Ishikawa (cell line): ENCODE measurements at regions not wholly inside any gene's neighbourhood (a gene's known extent, or its start where the extent isn't known, plus 50 kb on each side); places are given as distances from the start of the nearest gene placed in this dataset.

Experiments
- CEBPB ChIP-seq: IDR thresholded peaks from 2 replicates; pipeline ENCODE4 v1.6.1; 2012
- CREB1 ChIP-seq: IDR thresholded peaks from 2 replicates; pipeline ENCODE4 v1.6.1; 2012; ENCODE audit warnings: low read depth
- EGR1 ChIP-seq: IDR thresholded peaks from 2 replicates; pipeline ENCODE4 v1.6.1; 2012
- EP300 ChIP-seq: IDR thresholded peaks from 2 replicates; pipeline ENCODE4 v1.6.1; 2012; ENCODE audit warnings: borderline replicate concordance
- FOXM1 ChIP-seq: IDR thresholded peaks from 2 replicates; pipeline ENCODE4 v1.6.1; 2012; ENCODE audit warnings: low read depth, borderline replicate concordance
- NFIC ChIP-seq: IDR thresholded peaks from 2 replicates; pipeline ENCODE4 v1.6.1; 2012
- RAD21 ChIP-seq: IDR thresholded peaks from 2 replicates; pipeline ENCODE4 v1.6.1; 2012; ENCODE audit warnings: low read depth
- TAF1 ChIP-seq: IDR thresholded peaks from 2 replicates; pipeline ENCODE4 v1.6.1; 2012; ENCODE audit warnings: low read depth, mild to moderate bottlenecking
- TCF12 ChIP-seq: IDR thresholded peaks from 2 replicates; pipeline ENCODE4 v1.6.1; 2012; ENCODE audit warnings: low read depth
- TEAD4 ChIP-seq: IDR thresholded peaks from 2 replicates; pipeline ENCODE4 v1.6.1; 2012
- YY1 ChIP-seq: IDR thresholded peaks from 2 replicates; pipeline ENCODE4 v1.6.1; 2012; ENCODE audit warnings: low read depth
- ZBTB7A ChIP-seq: IDR thresholded peaks from 2 replicates; pipeline ENCODE4 v1.6.1; 2012; ENCODE audit warnings: low read depth
- TF ChIP-seq, protein P1 (sequence below): IDR thresholded peaks from 2 replicates; pipeline ENCODE4 v1.6.1; 2012
- TF ChIP-seq, protein P2 (sequence below): IDR thresholded peaks from 2 replicates; pipeline ENCODE4 v1.6.1; 2012; ENCODE audit warnings: low read depth, mild to moderate bottlenecking
- TF ChIP-seq, protein P3 (sequence below): IDR thresholded peaks from 2 replicates; pipeline ENCODE4 v1.6.1; 2012

DNA sequence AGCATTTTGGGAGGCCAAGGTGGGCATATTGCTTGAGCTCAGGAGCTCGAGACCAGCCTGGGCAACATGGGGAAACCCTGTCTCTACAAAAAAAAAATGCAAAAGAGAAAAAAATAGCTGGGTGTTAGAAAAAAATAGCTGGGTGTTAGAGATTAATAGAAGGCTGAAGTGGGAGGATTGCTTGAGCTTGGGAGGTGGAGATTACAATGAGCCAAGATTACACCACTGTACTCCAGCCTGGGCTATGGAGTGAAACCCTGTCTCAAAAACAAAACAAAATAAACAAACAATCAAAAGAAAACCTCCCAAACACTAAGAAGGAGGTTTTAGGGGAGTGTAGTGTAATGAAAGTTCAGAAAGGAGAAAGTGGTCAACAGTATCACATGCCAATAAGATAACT is 202.1 kb downstream of the FLRT2 start:
- TF ChIP-seq, protein P1, sequence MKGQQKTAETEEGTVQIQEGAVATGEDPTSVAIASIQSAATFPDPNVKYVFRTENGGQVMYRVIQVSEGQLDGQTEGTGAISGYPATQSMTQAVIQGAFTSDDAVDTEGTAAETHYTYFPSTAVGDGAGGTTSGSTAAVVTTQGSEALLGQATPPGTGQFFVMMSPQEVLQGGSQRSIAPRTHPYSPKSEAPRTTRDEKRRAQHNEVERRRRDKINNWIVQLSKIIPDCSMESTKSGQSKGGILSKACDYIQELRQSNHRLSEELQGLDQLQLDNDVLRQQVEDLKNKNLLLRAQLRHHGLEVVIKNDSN, result no peak
- TF ChIP-seq FOXM1 (no peak), CREB1 (no peak), TAF1 (no peak), CEBPB (no peak), EP300 (no peak), TEAD4 (no peak), ZBTB7A (no peak)
- TF ChIP-seq, protein P2, sequence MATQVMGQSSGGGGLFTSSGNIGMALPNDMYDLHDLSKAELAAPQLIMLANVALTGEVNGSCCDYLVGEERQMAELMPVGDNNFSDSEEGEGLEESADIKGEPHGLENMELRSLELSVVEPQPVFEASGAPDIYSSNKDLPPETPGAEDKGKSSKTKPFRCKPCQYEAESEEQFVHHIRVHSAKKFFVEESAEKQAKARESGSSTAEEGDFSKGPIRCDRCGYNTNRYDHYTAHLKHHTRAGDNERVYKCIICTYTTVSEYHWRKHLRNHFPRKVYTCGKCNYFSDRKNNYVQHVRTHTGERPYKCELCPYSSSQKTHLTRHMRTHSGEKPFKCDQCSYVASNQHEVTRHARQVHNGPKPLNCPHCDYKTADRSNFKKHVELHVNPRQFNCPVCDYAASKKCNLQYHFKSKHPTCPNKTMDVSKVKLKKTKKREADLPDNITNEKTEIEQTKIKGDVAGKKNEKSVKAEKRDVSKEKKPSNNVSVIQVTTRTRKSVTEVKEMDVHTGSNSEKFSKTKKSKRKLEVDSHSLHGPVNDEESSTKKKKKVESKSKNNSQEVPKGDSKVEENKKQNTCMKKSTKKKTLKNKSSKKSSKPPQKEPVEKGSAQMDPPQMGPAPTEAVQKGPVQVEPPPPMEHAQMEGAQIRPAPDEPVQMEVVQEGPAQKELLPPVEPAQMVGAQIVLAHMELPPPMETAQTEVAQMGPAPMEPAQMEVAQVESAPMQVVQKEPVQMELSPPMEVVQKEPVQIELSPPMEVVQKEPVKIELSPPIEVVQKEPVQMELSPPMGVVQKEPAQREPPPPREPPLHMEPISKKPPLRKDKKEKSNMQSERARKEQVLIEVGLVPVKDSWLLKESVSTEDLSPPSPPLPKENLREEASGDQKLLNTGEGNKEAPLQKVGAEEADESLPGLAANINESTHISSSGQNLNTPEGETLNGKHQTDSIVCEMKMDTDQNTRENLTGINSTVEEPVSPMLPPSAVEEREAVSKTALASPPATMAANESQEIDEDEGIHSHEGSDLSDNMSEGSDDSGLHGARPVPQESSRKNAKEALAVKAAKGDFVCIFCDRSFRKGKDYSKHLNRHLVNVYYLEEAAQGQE, result no peak

DNA sequence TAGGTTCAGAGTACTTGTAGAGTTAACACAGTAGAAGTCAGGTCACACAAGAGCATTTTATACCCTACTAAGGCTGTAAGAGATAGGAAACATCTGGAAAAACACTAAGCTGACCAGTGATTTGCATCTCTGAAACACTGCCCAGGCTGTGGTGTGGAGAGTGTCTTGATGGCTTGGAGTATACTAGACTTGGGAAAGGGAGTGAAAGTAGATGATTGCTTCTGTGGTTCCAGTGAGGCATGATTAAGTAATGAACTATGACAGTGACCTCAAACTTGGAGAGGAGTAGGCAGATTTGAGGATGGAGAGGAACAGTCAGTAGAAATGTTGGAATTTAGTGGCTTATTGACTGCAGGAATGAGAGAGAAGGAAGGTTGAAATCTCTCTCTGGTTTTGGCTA is 201.2 kb downstream of the FLRT2 start:
- TF ChIP-seq TEAD4 (no peak), TAF1 (no peak), RAD21 (no peak), NFIC (no peak), ZBTB7A (no peak), YY1 (no peak), CREB1 (no peak), EGR1 (no peak), FOXM1 (no peak)

DNA sequence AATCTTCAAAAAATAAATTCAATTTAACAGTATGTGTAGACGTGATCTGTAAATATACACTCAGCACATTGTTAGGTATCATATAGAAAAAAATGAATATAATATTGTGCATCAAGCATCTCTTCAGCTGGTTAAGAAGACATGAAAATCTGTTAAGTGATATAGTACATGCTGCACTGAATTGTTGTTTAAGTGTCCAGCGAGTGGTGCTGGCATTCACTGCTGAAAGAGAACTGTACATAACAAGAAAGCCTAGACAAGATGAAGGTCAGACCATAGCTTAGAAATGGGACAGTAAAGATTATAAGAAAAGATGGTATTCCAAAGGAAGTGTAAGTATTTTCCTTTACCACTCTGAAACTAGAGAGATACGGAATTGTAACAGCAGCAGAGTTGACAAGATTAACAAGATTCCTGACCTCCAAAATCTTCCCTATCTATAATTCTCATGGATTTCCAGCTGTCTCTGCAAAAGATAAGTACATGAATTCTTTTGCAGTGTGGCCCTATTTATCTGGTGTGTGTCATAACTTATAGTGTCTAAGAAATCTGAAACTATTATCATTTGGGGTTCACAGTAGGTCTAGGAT is 198.6 kb downstream of the FLRT2 start:
- no peak for TF ChIP-seq TCF12
- TF ChIP-seq CEBPB, result no peak
- no peak for TF ChIP-seq ZBTB7A
- TF ChIP-seq NFIC, result no peak
- TF ChIP-seq, protein P2, result no peak
- TF ChIP-seq, protein P1, result no peak
- no peak for TF ChIP-seq CREB1
- TF ChIP-seq, protein P3, sequence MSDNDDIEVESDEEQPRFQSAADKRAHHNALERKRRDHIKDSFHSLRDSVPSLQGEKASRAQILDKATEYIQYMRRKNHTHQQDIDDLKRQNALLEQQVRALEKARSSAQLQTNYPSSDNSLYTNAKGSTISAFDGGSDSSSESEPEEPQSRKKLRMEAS, result no peak
- TF ChIP-seq YY1, result no peak
- TF ChIP-seq EP300, result no peak
- TF ChIP-seq RAD21, result no peak
- no peak for TF ChIP-seq EGR1
- no peak for TF ChIP-seq TEAD4
- no peak for TF ChIP-seq FOXM1
- TF ChIP-seq TAF1, result no peak

DNA sequence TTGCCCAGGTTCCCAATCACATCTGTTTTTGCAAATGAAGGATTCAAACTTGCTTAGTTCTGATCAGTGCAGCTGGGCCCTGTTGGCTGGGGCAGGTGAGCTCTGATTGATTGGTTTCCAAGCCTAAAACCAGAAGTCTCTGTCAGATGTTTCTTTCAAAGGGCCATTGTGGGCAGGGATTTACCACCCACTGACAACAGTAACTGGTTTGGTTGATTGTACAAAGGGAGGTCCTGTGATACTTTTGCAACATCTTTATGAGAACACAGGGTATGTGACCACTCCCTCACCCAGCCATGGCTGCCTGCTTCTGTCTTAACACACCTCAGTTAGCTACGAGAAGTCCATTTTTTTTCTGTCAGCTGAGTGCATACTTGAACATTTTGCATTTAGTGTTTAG is 184.1 kb downstream of the FLRT2 start:
- TF ChIP-seq TCF12 (no peak), RAD21 (no peak)
- TF ChIP-seq, protein P1, result no peak

DNA sequence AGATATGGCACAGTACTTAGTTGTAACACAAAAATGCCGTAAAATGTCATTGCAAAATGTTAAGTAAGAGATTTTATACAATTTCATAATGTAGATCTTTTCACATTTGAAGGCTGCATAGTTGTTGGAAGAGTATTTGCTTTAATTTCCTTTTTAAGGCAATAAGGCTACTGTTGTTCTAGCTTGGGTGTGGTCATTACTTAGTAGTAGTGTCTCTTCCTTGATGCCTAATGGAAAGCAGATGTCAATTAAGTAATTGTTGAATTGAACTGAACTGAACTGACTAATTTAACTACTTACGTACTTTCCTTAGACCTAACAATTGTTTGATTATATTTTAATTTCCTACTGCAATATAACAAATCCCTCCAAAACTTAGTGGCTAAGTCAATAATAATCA is 181.7 kb downstream of the FLRT2 start:
- TF ChIP-seq TCF12, result no peak
- no peak for TF ChIP-seq ZBTB7A
- no peak for TF ChIP-seq TEAD4
- TF ChIP-seq, protein P2, result no peak
- TF ChIP-seq, protein P1, result no peak
- no peak for TF ChIP-seq EGR1
- TF ChIP-seq, protein P3, result no peak
- no peak for TF ChIP-seq EP300
- no peak for TF ChIP-seq NFIC
- no peak for TF ChIP-seq RAD21
- no peak for TF ChIP-seq YY1
- TF ChIP-seq CEBPB, result no peak
- TF ChIP-seq CREB1, result no peak
- no peak for TF ChIP-seq FOXM1
- TF ChIP-seq TAF1, result no peak
